ENCODE measurements at regions not wholly inside any gene's neighbourhood (a gene's known extent, or its start where the extent isn't known, plus 50 kb on each side); places are given as distances from the start of the nearest gene placed in this dataset.

GRCh38 chr4:131258361-131258760 is 1890.7 kb upstream of the PCDH10 start:
- no peak for TF ChIP-seq CTCF (IDR thresholded peaks at IDR 0.05; ENCODE audit: control extremely low read depth, extremely low read depth)
- Histone ChIP-seq H3K36me3 (ENCODE audit: control insufficient read depth in 4 of 4, insufficient read depth in 4 of 4, low read length in 4 of 4) (no peaks in the 10 kb centered on the region), H3K27me3 (ENCODE audit: control insufficient read depth in 3 of 3, insufficient read depth in 3 of 3, low read length in 2 of 3) (no peaks in the 10 kb centered on the region), H3K27ac (ENCODE audit: low read depth in 1 of 2, low read length in 1 of 2) (no peak overlapping the region), H3K4me1 (ENCODE audit: control insufficient read depth in 5 of 5, insufficient read depth in 5 of 5, low read length in 5 of 5) (no peaks in the 10 kb centered on the region), H3K9me3 (ENCODE audit: control insufficient read depth in 4 of 4, insufficient read depth in 3 of 4, low read length in 3 of 4) (no peaks in the 10 kb centered on the region), H3K9ac (ENCODE audit: insufficient read depth in 1 of 2, low read length in 2 of 2) (no peak overlapping the region), H3K4me3 (no peak overlapping the region)
- ATAC-seq (ENCODE audit: insufficient read depth, low FRiP score): no peak
- no peak for DNase-seq
- 74 to 82% methylated on average over 2 of the region's 2 CpGs for WGBS, 2 donors

GRCh38 chr4:131288441-131288840 is 1860.7 kb upstream of the PCDH10 start:
- H3K27me3 ChIP-seq (ENCODE audit: control insufficient read depth in 3 of 3, insufficient read depth in 3 of 3, low read length in 2 of 3): no peaks in the 10 kb centered on the region
- H3K9me3 ChIP-seq (ENCODE audit: control insufficient read depth in 4 of 4, insufficient read depth in 3 of 4, low read length in 3 of 4): peaks cover 2 to 3% (median 2%) of the 10 kb centered on the region in 4 donors
- H3K4me1 ChIP-seq (ENCODE audit: control insufficient read depth in 5 of 5, insufficient read depth in 5 of 5, low read length in 5 of 5): no peaks in the 10 kb centered on the region
- DNase-seq: no peak
- H3K9ac ChIP-seq (ENCODE audit: insufficient read depth in 1 of 2, low read length in 2 of 2): no peak overlapping the region
- no peak overlapping the region for H3K27ac ChIP-seq (ENCODE audit: low read depth in 1 of 2, low read length in 1 of 2)
- TF ChIP-seq CTCF (IDR thresholded peaks at IDR 0.05; ENCODE audit: control extremely low read depth, extremely low read depth): no peak
- no peak for ATAC-seq (ENCODE audit: insufficient read depth, low FRiP score)
- H3K4me3 ChIP-seq: no peak overlapping the region
- H3K36me3 ChIP-seq (ENCODE audit: control insufficient read depth in 4 of 4, insufficient read depth in 4 of 4, low read length in 4 of 4): no peaks in the 10 kb centered on the region

- WGBS, 2 donors: 73% methylated on average over 1 of the region's 1 CpG
- ATAC-seq (ENCODE audit: insufficient read depth, low FRiP score) (no peak), DNase-seq (peak in 2 of 3 donors; percentile 22 to 76)
- Histone ChIP-seq H3K4me3 (no peak overlapping the region), H3K4me1 (ENCODE audit: control insufficient read depth in 5 of 5, insufficient read depth in 5 of 5, low read length in 5 of 5) (no peaks in the 10 kb centered on the region), H3K36me3 (ENCODE audit: control insufficient read depth in 4 of 4, insufficient read depth in 4 of 4, low read length in 4 of 4) (no peaks in the 10 kb centered on the region), H3K9ac (ENCODE audit: insufficient read depth in 1 of 2, low read length in 2 of 2) (no peak overlapping the region), H3K27ac (ENCODE audit: low read depth in 1 of 2, low read length in 1 of 2) (no peak overlapping the region), H3K27me3 (ENCODE audit: control insufficient read depth in 3 of 3, insufficient read depth in 3 of 3, low read length in 2 of 3) (no peaks in the 10 kb centered on the region), H3K9me3 (ENCODE audit: control insufficient read depth in 4 of 4, insufficient read depth in 3 of 4, low read length in 3 of 4) (peaks cover 0 to 6% (median 0%) of the 10 kb centered on the region in 4 donors)
- TF ChIP-seq CTCF (IDR thresholded peaks at IDR 0.05; ENCODE audit: control extremely low read depth, extremely low read depth): no peak
Observed at GRCh38 chr4:131296192-131296591, 1852.9 kb upstream of the PCDH10 start.

GRCh38 chr4:131302108-131302507 is 1847.0 kb upstream of the PCDH10 start:
- H3K4me3 ChIP-seq: no peak overlapping the region
- H3K27ac ChIP-seq (ENCODE audit: low read depth in 1 of 2, low read length in 1 of 2): no peak overlapping the region
- no peaks in the 10 kb centered on the region for H3K27me3 ChIP-seq (ENCODE audit: control insufficient read depth in 3 of 3, insufficient read depth in 3 of 3, low read length in 2 of 3)
- peaks cover 0 to 4% (median 0%) of the 10 kb centered on the region in 4 donors for H3K9me3 ChIP-seq (ENCODE audit: control insufficient read depth in 4 of 4, insufficient read depth in 3 of 4, low read length in 3 of 4)
- no peak overlapping the region for H3K9ac ChIP-seq (ENCODE audit: insufficient read depth in 1 of 2, low read length in 2 of 2)
- no peaks in the 10 kb centered on the region for H3K4me1 ChIP-seq (ENCODE audit: control insufficient read depth in 5 of 5, insufficient read depth in 5 of 5, low read length in 5 of 5)
- no peaks in the 10 kb centered on the region for H3K36me3 ChIP-seq (ENCODE audit: control insufficient read depth in 4 of 4, insufficient read depth in 4 of 4, low read length in 4 of 4)
- no peak for DNase-seq
- no peak for TF ChIP-seq CTCF (IDR thresholded peaks at IDR 0.05; ENCODE audit: control extremely low read depth, extremely low read depth)
- ATAC-seq (ENCODE audit: insufficient read depth, low FRiP score): no peak
- 81 to 87% methylated on average over 4 of the region's 4 CpGs for WGBS, 2 donors

All from lung (tissue), 11 donors.